Thyroid gland (tissue), 4 donors: ENCODE measurements at regions not wholly inside any gene's neighbourhood (a gene's known extent, or its start where the extent isn't known, plus 50 kb on each side); places are given as distances from the start of the nearest gene placed in this dataset.

Experiments
- DNase-seq, 2 donors: peaks; one replicate each; pipeline ENCODE4 v3.0.0-alpha.2; 2019
- H3K27ac ChIP-seq, 3 donors: fragments of 200-600 bp; sonication (generic); 1 replicate in 2 of 3; 2 replicates in 1 of 3; pipeline ENCODE4 v1.5.1; 2016 to 2019; ENCODE audit warnings: mild to moderate bottlenecking in 1 of 3, moderate library complexity in 1 of 3
- H3K27me3 ChIP-seq: fragments of 200-600 bp; sonication (generic); one replicate; pipeline ENCODE4 v1.5.1; 2019
- H3K36me3 ChIP-seq, 2 donors: fragments of 200-600 bp; sonication (generic); one replicate each; pipeline ENCODE4 v1.5.1; 2016 to 2019
- H3K4me1 ChIP-seq, 2 donors: fragments of 200-600 bp; sonication (generic); one replicate each; pipeline ENCODE4 v1.5.1; 2017 to 2019
- H3K4me3 ChIP-seq, 3 donors: fragments of 200-600 bp; sonication (generic); replicated peaks in 1 of 3; 1 replicate in 2 of 3; 2 replicates in 1 of 3; pipeline ENCODE4 v1.5.1; 2016; ENCODE audit warnings: mild to moderate bottlenecking in 1 of 3
- H3K9me3 ChIP-seq: fragments of 200-600 bp; sonication (generic); one replicate; pipeline ENCODE4 v1.5.1; 2017
- CTCF ChIP-seq, 6 experiments: fragments of 200-600 bp in 3 of 6; fragments of 450-650 bp in 3 of 6; sonication (generic) in 3 of 6; IDR thresholded peaks; one replicate each; pipeline ENCODE4 v1.5.1; 2016 to 2019; ENCODE audit warnings: antibody characterized with exemption in 6 of 6, mild to moderate bottlenecking in 2 of 6, inconsistent platforms in 1 of 6, moderate library complexity in 1 of 6
- POLR2A ChIP-seq, 2 donors: fragments of 450-650 bp; IDR thresholded peaks; one replicate each; pipeline ENCODE4 v1.6.1; 2017; ENCODE audit warnings: antibody characterized with exemption in 2 of 2, mild to moderate bottlenecking in 2 of 2, moderate library complexity in 1 of 2
- WGBS, 2 donors: methylation state at CpG; one replicate each; pipeline ENCODE4 v1.1.5; 2017; 5-methylcytosine and 5-hydroxymethylcytosine counted together
- intact Hi-C: fragments of 100-400 bp; cut with DNase I; formaldehyde crosslinking; loops from one replicate; pipeline ENCODE4 v1.15.1; 2023

GRCh38 chr11:92681586-92681985 lies 287.9 kb upstream of the MTNR1B start:
- Histone ChIP-seq H3K27ac (no peak overlapping the region), H3K9me3 (no peaks in the 10 kb centered on the region), H3K4me1 (no peaks in the 10 kb centered on the region), H3K4me3 (no peak overlapping the region), H3K36me3 (no peaks in the 10 kb centered on the region), H3K27me3 (no peaks in the 10 kb centered on the region)
- no peak for TF ChIP-seq CTCF (IDR thresholded peaks at IDR 0.05)
- TF ChIP-seq POLR2A (IDR thresholded peaks at IDR 0.05), result no peak
- 17 to 30% methylated on average over 1 of the region's 1 CpG for WGBS, 2 donors
- intact Hi-C loops, result no loop called here
- DNase-seq, result no peak

GRCh38 chr11:92682136-92682535 lies 287.3 kb upstream of the MTNR1B start:
- no peaks in the 10 kb centered on the region for H3K9me3 ChIP-seq
- no peaks in the 10 kb centered on the region for H3K4me1 ChIP-seq
- no peak overlapping the region for H3K27ac ChIP-seq
- intact Hi-C loops, result no loop called here
- H3K4me3 ChIP-seq, result no peak overlapping the region
- no peak for DNase-seq
- TF ChIP-seq CTCF (IDR thresholded peaks at IDR 0.05), result no peak
- no peak for TF ChIP-seq POLR2A (IDR thresholded peaks at IDR 0.05)
- 92% methylated on average over 4 of the region's 4 CpGs for WGBS, 2 donors
- no peaks in the 10 kb centered on the region for H3K36me3 ChIP-seq
- no peaks in the 10 kb centered on the region for H3K27me3 ChIP-seq

- Histone ChIP-seq H3K27ac (no peak overlapping the region), H3K9me3 (no peaks in the 10 kb centered on the region), H3K4me3 (no peak overlapping the region), H3K4me1 (no peaks in the 10 kb centered on the region), H3K27me3 (no peaks in the 10 kb centered on the region), H3K36me3 (no peaks in the 10 kb centered on the region)
- intact Hi-C loops, result no loop called here
- 100% methylated on average over 1 of the region's 1 CpG for WGBS, 2 donors
- DNase-seq, result no peak
- TF ChIP-seq POLR2A (IDR thresholded peaks at IDR 0.05), result no peak
These were observed 286.5 kb upstream of the MTNR1B start for GRCh38 chr11:92682952-92683351.

- 85 to 86% methylated on average over 2 of the region's 2 CpGs for WGBS, 2 donors
- no peaks in the 10 kb centered on the region for H3K9me3 ChIP-seq
- no peaks in the 10 kb centered on the region for H3K4me1 ChIP-seq
- no peak overlapping the region for H3K27ac ChIP-seq
- no peaks in the 10 kb centered on the region for H3K27me3 ChIP-seq
- no peaks in the 10 kb centered on the region for H3K36me3 ChIP-seq
- TF ChIP-seq CTCF (IDR thresholded peaks at IDR 0.05) (no peak), POLR2A (IDR thresholded peaks at IDR 0.05) (no peak)
- intact Hi-C loops, result no loop called here
- no peak overlapping the region for H3K4me3 ChIP-seq
- no peak for DNase-seq
These were observed 284.4 kb upstream of the MTNR1B start for GRCh38 chr11:92685049-92685448.

- WGBS, 2 donors, result 81 to 92% methylated on average over 4 of the region's 4 CpGs
- intact Hi-C loops, result no loop called here
- H3K36me3 ChIP-seq, result no peaks in the 10 kb centered on the region
- H3K9me3 ChIP-seq, result no peaks in the 10 kb centered on the region
- H3K27me3 ChIP-seq, result no peaks in the 10 kb centered on the region
- no peaks in the 10 kb centered on the region for H3K4me1 ChIP-seq
- DNase-seq, result no peak
- H3K27ac ChIP-seq, result no peak overlapping the region
- TF ChIP-seq POLR2A (IDR thresholded peaks at IDR 0.05), result no peak
- no peak for TF ChIP-seq CTCF (IDR thresholded peaks at IDR 0.05)
- H3K4me3 ChIP-seq, result no peak overlapping the region
These were observed 281.7 kb upstream of the MTNR1B start for GRCh38 chr11:92687724-92688123.

- no peak overlapping the region for H3K4me3 ChIP-seq
- TF ChIP-seq POLR2A (IDR thresholded peaks at IDR 0.05), result no peak
- TF ChIP-seq CTCF (IDR thresholded peaks at IDR 0.05), result no peak
- no peaks in the 10 kb centered on the region for H3K9me3 ChIP-seq
- no peak for DNase-seq
- no peak overlapping the region for H3K27ac ChIP-seq
- H3K27me3 ChIP-seq, result no peaks in the 10 kb centered on the region
- H3K4me1 ChIP-seq, result no peaks in the 10 kb centered on the region
- intact Hi-C loops, result no loop called here
- no peaks in the 10 kb centered on the region for H3K36me3 ChIP-seq
- WGBS, 2 donors, result 89 to 92% methylated on average over 1 of the region's 1 CpG
These were observed 281.0 kb upstream of the MTNR1B start for GRCh38 chr11:92688416-92688815.
